ENCODE measurements at regions not wholly inside any gene's neighbourhood (a gene's known extent, or its start where the extent isn't known, plus 50 kb on each side); places are given as distances from the start of the nearest gene placed in this dataset.

- TF ChIP-seq POLR2A (IDR thresholded peaks at IDR 0.05; ENCODE audit: low read length) = no peak
- TF ChIP-seq GATA1 (IDR thresholded peaks at IDR 0.05; ENCODE audit: low read depth, low read length) = no peak
These were observed 50.1 kb upstream of the HDAC9 start for GRCh38 chr7:18445483-18445882.

Measured in erythroblast (primary cell).